ENCODE measurements at regions not wholly inside any gene's neighbourhood (a gene's known extent, or its start where the extent isn't known, plus 50 kb on each side); places are given as distances from the start of the nearest gene placed in this dataset.

- TF ChIP-seq EZH2phosphoT487 (conservative IDR thresholded peaks at IDR 0.05; ENCODE audit: low read length) = no peak
- TF ChIP-seq CTCF (IDR thresholded peaks at IDR 0.05; ENCODE audit: insufficient read depth, low read length, poor library complexity, severe bottlenecking) = no peak
Measured at GRCh38 chr6:6461138-6461537, 127.4 kb upstream of the LY86 start.
